ENCODE measurements at regions not wholly inside any gene's neighbourhood (a gene's known extent, or its start where the extent isn't known, plus 50 kb on each side); places are given as distances from the start of the nearest gene placed in this dataset.

DNA sequence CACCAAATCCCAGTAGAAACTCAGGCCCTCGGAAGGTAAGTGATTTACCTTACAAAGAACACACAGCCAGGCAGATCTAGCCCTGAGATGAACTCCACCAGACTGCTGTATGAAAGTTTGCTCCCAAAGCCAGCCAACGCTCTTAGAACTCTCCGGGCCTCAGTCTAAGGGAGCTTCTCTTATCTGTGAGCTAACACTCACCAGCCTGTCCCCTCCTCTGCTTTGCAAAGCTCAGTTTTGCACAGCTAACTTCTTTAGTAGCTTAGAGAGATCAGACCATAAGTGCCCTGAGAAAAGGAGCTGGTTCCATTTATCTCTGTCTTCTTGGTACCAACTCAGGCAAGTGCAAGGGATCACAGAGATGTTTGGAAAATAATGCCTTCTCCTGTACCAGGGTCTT is 195.8 kb upstream of the JUN start:
- TF ChIP-seq, protein P1, sequence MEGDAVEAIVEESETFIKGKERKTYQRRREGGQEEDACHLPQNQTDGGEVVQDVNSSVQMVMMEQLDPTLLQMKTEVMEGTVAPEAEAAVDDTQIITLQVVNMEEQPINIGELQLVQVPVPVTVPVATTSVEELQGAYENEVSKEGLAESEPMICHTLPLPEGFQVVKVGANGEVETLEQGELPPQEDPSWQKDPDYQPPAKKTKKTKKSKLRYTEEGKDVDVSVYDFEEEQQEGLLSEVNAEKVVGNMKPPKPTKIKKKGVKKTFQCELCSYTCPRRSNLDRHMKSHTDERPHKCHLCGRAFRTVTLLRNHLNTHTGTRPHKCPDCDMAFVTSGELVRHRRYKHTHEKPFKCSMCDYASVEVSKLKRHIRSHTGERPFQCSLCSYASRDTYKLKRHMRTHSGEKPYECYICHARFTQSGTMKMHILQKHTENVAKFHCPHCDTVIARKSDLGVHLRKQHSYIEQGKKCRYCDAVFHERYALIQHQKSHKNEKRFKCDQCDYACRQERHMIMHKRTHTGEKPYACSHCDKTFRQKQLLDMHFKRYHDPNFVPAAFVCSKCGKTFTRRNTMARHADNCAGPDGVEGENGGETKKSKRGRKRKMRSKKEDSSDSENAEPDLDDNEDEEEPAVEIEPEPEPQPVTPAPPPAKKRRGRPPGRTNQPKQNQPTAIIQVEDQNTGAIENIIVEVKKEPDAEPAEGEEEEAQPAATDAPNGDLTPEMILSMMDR (IDR thresholded peaks at IDR 0.05) = no peak
- TF ChIP-seq POLR2A (IDR thresholded peaks at IDR 0.05) = no peak

All from lower leg skin (tissue), 3 donors.